Mucosa of descending colon (tissue), 3 donors: ENCODE measurements at regions not wholly inside any gene's neighbourhood (a gene's known extent, or its start where the extent isn't known, plus 50 kb on each side); places are given as distances from the start of the nearest gene placed in this dataset.

Experiments used
- ATAC-seq: fragments of 200-7000 bp; cut with Tn5 transposase; one replicate; pipeline ENCODE4 v1.9.1; 2020; ENCODE audit warnings: mild to moderate bottlenecking, moderate library complexity
- DNase-seq, 3 donors: peaks; one replicate each; pipeline ENCODE4 v3.0.0-alpha.2; 2020
- H3K36me3 ChIP-seq: fragments of 200-600 bp; one replicate; pipeline ENCODE4 v1.8.0; 2021; ENCODE audit warnings: low read depth, mild to moderate bottlenecking
- H3K4me1 ChIP-seq: fragments of 200-600 bp; one replicate; pipeline ENCODE4 v1.8.0; 2021; ENCODE audit warnings: low read depth, mild to moderate bottlenecking
- H3K4me3 ChIP-seq: fragments of 200-600 bp; one replicate; pipeline ENCODE4 v1.8.0; 2021; ENCODE audit warnings: mild to moderate bottlenecking
- H3K9me3 ChIP-seq: fragments of 200-600 bp; one replicate; pipeline ENCODE4 v1.8.0; 2021; ENCODE audit warnings: mild to moderate bottlenecking
- CTCF ChIP-seq: fragments of 200-600 bp; IDR thresholded peaks from one replicate; pipeline ENCODE4 v1.8.0; 2022; ENCODE audit warnings: antibody characterized with exemption, mild to moderate bottlenecking
- intact Hi-C, 2 donors: fragments of 100-400 bp; cut with DNase I in 1 of 2; cut with micrococcal nuclease in 1 of 2; formaldehyde crosslinking; loops; one replicate each; pipeline versions ENCODE4 v1.11.0 to v1.11.1; 2022; cut with DNase I, micrococcal nuclease
- donor health status: DM: no; HTN: no; CAD: no; lungs with moderate emphysema.
- donor health status: DM: no; HTN: no; CAD: no.
- donor health status: DM: no; HTN: yes; CAD: no.

- TF ChIP-seq CTCF: no peak
- H3K36me3 ChIP-seq: no peaks in the 10 kb centered on the region
- no peak for ATAC-seq
- no peaks in the 10 kb centered on the region for H3K9me3 ChIP-seq
- H3K4me1 ChIP-seq: no peaks in the 10 kb centered on the region
- intact Hi-C loops: no loop called here
- no peak overlapping the region for H3K4me3 ChIP-seq
- DNase-seq: no peak
Observed at GRCh38 chr4:189377569-189377968, 563.1 kb upstream of the FRG1 start.

- intact Hi-C loops: no loop called here
- no peak for TF ChIP-seq CTCF
- Histone ChIP-seq H3K9me3 (no peaks in the 10 kb centered on the region), H3K4me3 (no peak overlapping the region), H3K36me3 (no peaks in the 10 kb centered on the region), H3K4me1 (no peaks in the 10 kb centered on the region)
- ATAC-seq (no peak), DNase-seq (no peak)
Observed at GRCh38 chr4:189385098-189385497, 555.6 kb upstream of the FRG1 start.

- no peaks in the 10 kb centered on the region for H3K4me1 ChIP-seq
- H3K36me3 ChIP-seq: no peaks in the 10 kb centered on the region
- no peak for TF ChIP-seq CTCF
- H3K9me3 ChIP-seq: no peaks in the 10 kb centered on the region
- DNase-seq: no peak
- no peak overlapping the region for H3K4me3 ChIP-seq
- intact Hi-C loops: no loop called here
- no peak for ATAC-seq
Observed at GRCh38 chr4:189385579-189385978, 555.1 kb upstream of the FRG1 start.

- no peaks in the 10 kb centered on the region for H3K9me3 ChIP-seq
- TF ChIP-seq CTCF: no peak
- no peaks in the 10 kb centered on the region for H3K36me3 ChIP-seq
- no peaks in the 10 kb centered on the region for H3K4me1 ChIP-seq
- H3K4me3 ChIP-seq: no peak overlapping the region
- ATAC-seq: no peak
- intact Hi-C loops: no loop called here
- DNase-seq: no peak
Observed at GRCh38 chr4:189396435-189396834, 544.2 kb upstream of the FRG1 start.

GRCh38 chr4:189404271-189404670 is 536.4 kb upstream of the FRG1 start:
- TF ChIP-seq CTCF: no peak
- Histone ChIP-seq H3K36me3 (no peaks in the 10 kb centered on the region), H3K4me1 (no peaks in the 10 kb centered on the region), H3K9me3 (peaks cover 4% of the 10 kb centered on the region), H3K4me3 (no peak overlapping the region)
- ATAC-seq (no peak), DNase-seq (no peak)
- intact Hi-C loops: no loop called here

- intact Hi-C loops: no loop called here
- no peaks in the 10 kb centered on the region for H3K4me1 ChIP-seq
- ATAC-seq (no peak), DNase-seq (no peak)
- H3K4me3 ChIP-seq: no peak overlapping the region
- no peak for TF ChIP-seq CTCF
- peaks cover 4% of the 10 kb centered on the region for H3K9me3 ChIP-seq
- H3K36me3 ChIP-seq: no peaks in the 10 kb centered on the region
Observed at GRCh38 chr4:189409158-189409557, 531.5 kb upstream of the FRG1 start.
